Transverse colon (tissue), 4 donors: ENCODE measurements at regions not wholly inside any gene's neighbourhood (a gene's known extent, or its start where the extent isn't known, plus 50 kb on each side); places are given as distances from the start of the nearest gene placed in this dataset.

ENCODE experiments used
- DNase-seq: peaks from one replicate; pipeline ENCODE4 v3.0.0-alpha.2; 2019
- H3K27ac ChIP-seq, 4 donors: fragments of 200-600 bp; sonication (generic); 2 replicates each; pipeline ENCODE4 v1.5.1; 2016 to 2018; ENCODE audit warnings: inconsistent platforms in 4 of 4
- H3K27me3 ChIP-seq: fragments of 200-600 bp; sonication (generic); 2 replicates; pipeline ENCODE4 v1.5.1; 2017; ENCODE audit warnings: inconsistent platforms
- H3K36me3 ChIP-seq, 4 donors: fragments of 200-600 bp; sonication (generic); 2 replicates each; pipeline ENCODE4 v1.5.1; 2017 to 2019; ENCODE audit warnings: inconsistent platforms in 4 of 4
- H3K4me1 ChIP-seq, 4 donors: fragments of 200-600 bp; sonication (generic); 2 replicates each; pipeline ENCODE4 v1.5.1; 2017 to 2020; ENCODE audit warnings: inconsistent platforms in 4 of 4
- H3K4me3 ChIP-seq, 4 donors: fragments of 200-600 bp; sonication (generic); 1 replicate in 1 of 4; 2 replicates in 3 of 4; pipeline versions ENCODE4 v1.5.1 to v1.6.1; 2017 to 2019; ENCODE audit warnings: inconsistent platforms in 4 of 4
- H3K9me3 ChIP-seq, 2 donors: fragments of 200-600 bp; sonication (generic); 2 replicates each; pipeline ENCODE4 v1.5.1; 2017 to 2019; ENCODE audit warnings: inconsistent platforms in 2 of 2
- EP300 ChIP-seq: sonication (generic); formaldehyde crosslinking; IDR thresholded peaks from one replicate; pipeline ENCODE4 v1.6.1; 2017; ENCODE audit warnings: antibody characterized with exemption, low read depth
- POLR2A ChIP-seq: fragments of 450-650 bp; IDR thresholded peaks from one replicate; pipeline ENCODE4 v1.6.1; 2016; ENCODE audit warnings: antibody characterized with exemption, mild to moderate bottlenecking, moderate library complexity
- POLR2AphosphoS5 ChIP-seq, 3 donors: sonication (generic); formaldehyde crosslinking; IDR thresholded peaks; one replicate each; pipeline ENCODE4 v1.6.1; 2016; ENCODE audit warnings: antibody characterized with exemption in 3 of 3
- WGBS, 2 donors: methylation state at CpG; one replicate each; pipeline ENCODE4 v1.1.5; 2018; ENCODE audit warnings: low coverage in 1 of 2; 5-methylcytosine and 5-hydroxymethylcytosine counted together
- in situ Hi-C, 4 donors: fragments of 200-750 bp; cut with MboI; loops; one replicate each; pipeline versions ENCODE4 v1.15.0 to v1.15.1; 2017; ENCODE audit warnings: low sequenced_read_pairs in 3 of 4, low pct_ligation_motif_present in 1 of 4, low pct_unique_long_range_greater_than_20kb in 1 of 4
- intact Hi-C: fragments of 100-400 bp; cut with DNase I; formaldehyde crosslinking; loops from one replicate; pipeline ENCODE4 v1.15.1; 2023; ENCODE audit warnings: low total_unique reads
- TF ChIP-seq, protein P1 (sequence below), 5 experiments: fragments of 200-600 bp in 3 of 5; fragments of 450-650 bp in 2 of 5; sonication (generic) in 3 of 5; IDR thresholded peaks; 1 replicate in 2 of 5; 2 replicates in 3 of 5; pipeline ENCODE4 v1.5.1; 2016 to 2017; ENCODE audit warnings: antibody characterized with exemption in 5 of 5, inconsistent platforms in 3 of 5, mild to moderate bottlenecking in 2 of 5, moderate library complexity in 1 of 5

DNA sequence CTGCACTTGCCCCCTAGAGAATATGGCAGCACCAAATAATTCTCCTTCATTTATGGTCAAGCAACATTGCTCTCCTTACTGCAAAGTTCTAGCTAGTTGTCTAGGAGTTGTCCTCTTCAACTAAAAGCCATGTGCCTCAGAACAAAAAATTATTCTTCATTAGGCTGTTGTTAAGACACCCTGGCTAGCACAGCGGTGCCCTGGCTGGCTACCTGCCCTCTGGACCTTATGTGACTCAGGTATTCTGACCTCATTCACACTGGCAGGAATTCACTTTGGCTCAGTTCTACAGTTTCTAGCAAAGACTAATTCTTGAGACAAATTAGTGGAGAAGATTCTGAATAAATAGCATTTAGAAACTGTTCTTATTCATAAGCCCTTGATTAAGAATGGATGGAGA is 224.4 kb upstream of the KRR1 start:
- intact Hi-C loops (no loop called here), in situ Hi-C loops (no loop called here)
- DNase-seq, result no peak
- no peaks in the 10 kb centered on the region for H3K36me3 ChIP-seq
- H3K4me1 ChIP-seq, result no peaks in the 10 kb centered on the region
- H3K4me3 ChIP-seq, result no peak overlapping the region
- no peaks in the 10 kb centered on the region for H3K27me3 ChIP-seq
- H3K9me3 ChIP-seq, result no peaks in the 10 kb centered on the region
- no peak overlapping the region for H3K27ac ChIP-seq
- WGBS, 2 donors, result 83 to 84% methylated on average over 1 of the region's 1 CpG
- TF ChIP-seq, protein P1, sequence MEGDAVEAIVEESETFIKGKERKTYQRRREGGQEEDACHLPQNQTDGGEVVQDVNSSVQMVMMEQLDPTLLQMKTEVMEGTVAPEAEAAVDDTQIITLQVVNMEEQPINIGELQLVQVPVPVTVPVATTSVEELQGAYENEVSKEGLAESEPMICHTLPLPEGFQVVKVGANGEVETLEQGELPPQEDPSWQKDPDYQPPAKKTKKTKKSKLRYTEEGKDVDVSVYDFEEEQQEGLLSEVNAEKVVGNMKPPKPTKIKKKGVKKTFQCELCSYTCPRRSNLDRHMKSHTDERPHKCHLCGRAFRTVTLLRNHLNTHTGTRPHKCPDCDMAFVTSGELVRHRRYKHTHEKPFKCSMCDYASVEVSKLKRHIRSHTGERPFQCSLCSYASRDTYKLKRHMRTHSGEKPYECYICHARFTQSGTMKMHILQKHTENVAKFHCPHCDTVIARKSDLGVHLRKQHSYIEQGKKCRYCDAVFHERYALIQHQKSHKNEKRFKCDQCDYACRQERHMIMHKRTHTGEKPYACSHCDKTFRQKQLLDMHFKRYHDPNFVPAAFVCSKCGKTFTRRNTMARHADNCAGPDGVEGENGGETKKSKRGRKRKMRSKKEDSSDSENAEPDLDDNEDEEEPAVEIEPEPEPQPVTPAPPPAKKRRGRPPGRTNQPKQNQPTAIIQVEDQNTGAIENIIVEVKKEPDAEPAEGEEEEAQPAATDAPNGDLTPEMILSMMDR (IDR thresholded peaks at IDR 0.05), result no peak

GRCh38 chr12:75728826-75729225 is 217.4 kb upstream of the KRR1 start:
- peaks cover 0 to 4% (median 0%) of the 10 kb centered on the region in 4 donors for H3K4me1 ChIP-seq
- intact Hi-C loops (no loop called here), in situ Hi-C loops (no loop called here)
- no peaks in the 10 kb centered on the region for H3K9me3 ChIP-seq
- no peaks in the 10 kb centered on the region for H3K36me3 ChIP-seq
- 67 to 81% methylated on average over 1 of the region's 1 CpG for WGBS, 2 donors
- no peaks in the 10 kb centered on the region for H3K27me3 ChIP-seq
- no peak for TF ChIP-seq EP300
- TF ChIP-seq, protein P1 (IDR thresholded peaks at IDR 0.05), result no peak
- TF ChIP-seq POLR2AphosphoS5 (IDR thresholded peaks at IDR 0.05), result no peak
- no peak for TF ChIP-seq POLR2A
- no peak overlapping the region for H3K27ac ChIP-seq
- DNase-seq, result no peak
- no peak overlapping the region for H3K4me3 ChIP-seq

DNA sequence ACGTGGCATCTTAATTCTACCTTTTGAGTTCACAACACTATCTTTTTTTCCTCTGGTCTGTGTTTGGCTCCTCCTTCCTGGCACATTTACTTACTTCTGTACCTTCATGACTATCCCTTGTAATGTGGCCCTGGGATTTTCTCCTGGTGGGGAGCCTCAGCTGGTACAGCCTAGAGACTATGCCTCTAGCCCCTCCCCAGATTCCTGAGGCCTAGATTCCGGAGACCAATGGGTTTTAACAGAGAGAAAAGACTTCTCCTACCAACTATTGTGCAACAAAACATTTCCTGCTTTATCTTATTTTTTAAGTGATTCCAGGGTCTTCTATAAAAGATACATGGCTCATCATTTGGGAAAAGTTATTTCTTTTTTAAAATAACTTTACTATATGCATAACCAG is 216.2 kb upstream of the KRR1 start:
- H3K27ac ChIP-seq, result no peak overlapping the region
- intact Hi-C loops, result no loop called here
- no peaks in the 10 kb centered on the region for H3K9me3 ChIP-seq
- in situ Hi-C loops, result no loop called here
- WGBS, 2 donors, result 73 to 83% methylated on average over 2 of the region's 2 CpGs
- peaks cover 4 to 13% (median 7%) of the 10 kb centered on the region in 4 donors for H3K4me1 ChIP-seq
- H3K4me3 ChIP-seq, result no peak overlapping the region
- no peak for DNase-seq
- no peaks in the 10 kb centered on the region for H3K36me3 ChIP-seq
- no peaks in the 10 kb centered on the region for H3K27me3 ChIP-seq
- TF ChIP-seq POLR2A (no peak), EP300 (no peak), POLR2AphosphoS5 (IDR thresholded peaks at IDR 0.05) (no peak)
- TF ChIP-seq, protein P1 (IDR thresholded peaks at IDR 0.05), result no peak

- Histone ChIP-seq H3K9me3 (no peaks in the 10 kb centered on the region), H3K36me3 (no peaks in the 10 kb centered on the region), H3K27ac (peak overlapping the region; percentile 27 to 71 (median 48)), H3K4me3 (no peak overlapping the region), H3K27me3 (no peaks in the 10 kb centered on the region), H3K4me1 (peaks cover 9 to 32% (median 17%) of the 10 kb centered on the region in 4 donors)
- in situ Hi-C loops, result no loop called here
- DNase-seq, result no peak
- intact Hi-C loops, result no loop called here
- WGBS, 2 donors, result 42 to 60% methylated on average over 3 of the region's 3 CpGs
- TF ChIP-seq EP300 (no peak), POLR2AphosphoS5 (IDR thresholded peaks at IDR 0.05) (peak in 1 of 3 donors; percentile 61)
These were observed 214.2 kb upstream of the KRR1 start for GRCh38 chr12:75725521-75726111.

GRCh38 chr12:75724928-75725312 is 213.5 kb upstream of the KRR1 start:
- in situ Hi-C loops, result no loop called here
- DNase-seq, result no peak

More at GRCh38 chr12:75724928-75725312, 213.5 kb upstream of the KRR1 start:
- peak overlapping the region; percentile 27 to 71 (median 48) for H3K27ac ChIP-seq
- no peak for TF ChIP-seq EP300
- peak in 2 of 3 donors; percentile 10 to 14 for TF ChIP-seq POLR2AphosphoS5 (IDR thresholded peaks at IDR 0.05)
- TF ChIP-seq, protein P1 (IDR thresholded peaks at IDR 0.05), result no peak
- no peak for TF ChIP-seq POLR2A
- peaks cover 9 to 35% (median 17%) of the 10 kb centered on the region in 4 donors for H3K4me1 ChIP-seq
- intact Hi-C loops, result no loop called here
- H3K4me3 ChIP-seq, result no peak overlapping the region
- no peaks in the 10 kb centered on the region for H3K9me3 ChIP-seq
- 56 to 59% methylated on average over 5 of the region's 5 CpGs for WGBS, 2 donors
- no peaks in the 10 kb centered on the region for H3K36me3 ChIP-seq
- H3K27me3 ChIP-seq, result no peaks in the 10 kb centered on the region
